GM21423 (cell line): ENCODE measurements at regions not wholly inside any gene's neighbourhood (a gene's known extent, or its start where the extent isn't known, plus 50 kb on each side); places are given as distances from the start of the nearest gene placed in this dataset.
"Not testable (repeated sequence)": the region's sequence is repeated elsewhere in the genome, so short reads cannot be mapped to it uniquely, and the experiment has no call there.

Source experiments
- ATAC-seq: cut with Tn5 transposase; IDR thresholded peaks from one replicate; pipeline ENCODE4 v1.9.1; 2021; ENCODE audit warnings: mild to moderate bottlenecking, moderate library complexity; ENCODE audit not compliant: unreplicated experiment

GRCh38 chr16:75836347-75837010 is 110.2 kb upstream of the CPHXL start:
- ATAC-seq = no peak

- ATAC-seq = no peak
Measured at GRCh38 chr16:75837264-75837663, 111.0 kb upstream of the CPHXL start.

GRCh38 chr16:75837681-75838080 is 111.4 kb upstream of the CPHXL start:
- ATAC-seq = no peak

GRCh38 chr16:75841517-75841916 is 115.2 kb upstream of the CPHXL start:
- ATAC-seq = no peak

GRCh38 chr16:75847172-75847571 is 120.9 kb upstream of the CPHXL start:
- no peak for ATAC-seq

GRCh38 chr16:75854152-75854551 is 127.9 kb upstream of the CPHXL start:
- ATAC-seq = no peak

GRCh38 chr16:75860326-75861053 is 134.2 kb upstream of the CPHXL start:
- ATAC-seq = no peak

GRCh38 chr16:75861311-75862097 is 135.2 kb upstream of the CPHXL start:
- no peak for ATAC-seq

- no peak for ATAC-seq
Measured at GRCh38 chr16:75862098-75862386, 135.8 kb upstream of the CPHXL start.

- no peak for ATAC-seq
Measured at GRCh38 chr16:75864243-75864642, 138.0 kb upstream of the CPHXL start.

GRCh38 chr16:75865736-75866135 is 139.4 kb upstream of the CPHXL start:
- ATAC-seq = no peak

GRCh38 chr16:75868636-75869632 is 142.6 kb upstream of the CPHXL start:
- ATAC-seq = no peak

GRCh38 chr16:75881280-75881679 is 155.0 kb upstream of the CPHXL start:
- not testable (repeated sequence) for ATAC-seq

GRCh38 chr16:75899163-75899562 is 172.9 kb upstream of the CPHXL start:
- ATAC-seq = no peak

GRCh38 chr16:75908331-75909117 is 182.2 kb upstream of the CPHXL start:
- no peak for ATAC-seq

- no peak for ATAC-seq
Measured at GRCh38 chr16:75909746-75910145, 183.5 kb upstream of the CPHXL start.

GRCh38 chr16:75911896-75912295 is 185.6 kb upstream of the CPHXL start:
- ATAC-seq = no peak

GRCh38 chr16:75913958-75914357 is 187.7 kb upstream of the CPHXL start:
- no peak for ATAC-seq

- ATAC-seq = no peak
Measured at GRCh38 chr16:75916451-75916850, 190.2 kb upstream of the CPHXL start.

GRCh38 chr16:75918109-75918508 is 191.8 kb upstream of the CPHXL start:
- ATAC-seq = no peak
